ENCODE measurements at regions not wholly inside any gene's neighbourhood (a gene's known extent, or its start where the extent isn't known, plus 50 kb on each side); places are given as distances from the start of the nearest gene placed in this dataset.
"Not testable (repeated sequence)": the region's sequence is repeated elsewhere in the genome, so short reads cannot be mapped to it uniquely, and the experiment has no call there.

DNA sequence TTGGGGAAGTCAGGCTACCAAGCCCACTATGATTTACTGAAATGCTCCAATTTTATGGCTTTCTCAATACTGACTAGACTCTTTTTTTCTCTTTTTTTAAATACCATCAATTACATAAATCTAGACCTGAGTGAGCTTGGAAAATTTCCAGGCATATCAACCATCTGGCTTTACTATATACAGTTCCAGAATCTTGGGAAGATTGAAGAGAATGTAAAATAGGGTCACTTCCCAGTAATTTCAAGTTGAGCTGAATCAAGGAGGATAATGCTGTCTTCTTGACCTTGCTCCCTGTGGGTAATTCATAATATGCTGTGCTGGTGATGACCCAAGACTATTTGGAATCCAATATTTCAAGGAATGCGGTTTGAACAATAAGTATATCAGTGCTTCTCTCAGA, 108.1 kb downstream of the MAP3K21 start:
- no peak for DNase-seq

DNA sequence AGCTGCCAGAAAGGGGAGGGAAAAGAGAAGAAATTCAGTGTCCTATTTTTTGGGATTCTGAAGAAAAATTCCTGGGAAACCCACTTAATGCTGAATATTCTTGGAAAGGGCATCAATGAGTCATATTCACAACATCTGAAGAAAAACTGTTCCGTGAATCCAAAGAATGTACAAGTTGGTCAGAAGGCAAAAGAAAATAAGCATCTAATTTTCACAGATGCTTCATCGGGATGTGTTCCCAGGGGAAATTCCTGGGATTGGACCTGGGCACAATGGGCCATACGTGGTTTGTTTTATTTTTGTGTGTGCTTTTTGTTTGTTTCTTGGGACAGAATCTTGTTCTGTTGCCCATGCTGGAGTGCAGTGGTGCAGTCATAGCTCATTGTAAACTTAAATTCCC, 112.2 kb downstream of the MAP3K21 start:
- no peak for DNase-seq

DNA sequence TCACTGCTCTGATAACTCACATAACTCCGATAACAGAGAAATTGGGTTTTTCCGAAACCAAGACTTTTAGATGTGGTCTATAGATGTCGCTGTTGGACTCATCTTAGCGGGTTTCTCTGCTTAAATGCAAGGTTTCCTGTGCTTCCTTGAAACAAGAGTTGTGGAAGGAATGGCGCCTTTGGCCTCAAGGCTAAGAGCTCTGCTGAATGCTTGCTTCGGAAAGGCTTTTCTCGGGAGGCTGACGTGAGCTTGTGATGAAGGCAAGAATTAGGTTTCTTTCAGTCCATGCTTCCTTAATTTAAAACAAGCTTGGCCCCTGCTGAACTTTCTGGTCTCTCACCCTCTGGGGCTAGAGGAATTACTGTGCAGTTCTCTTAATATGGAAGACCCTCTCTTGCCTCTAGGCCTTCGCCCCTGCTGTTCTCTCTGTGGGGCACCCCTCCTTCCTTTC, 113.5 kb downstream of the MAP3K21 start:
- peak; percentile 78 for DNase-seq

DNA sequence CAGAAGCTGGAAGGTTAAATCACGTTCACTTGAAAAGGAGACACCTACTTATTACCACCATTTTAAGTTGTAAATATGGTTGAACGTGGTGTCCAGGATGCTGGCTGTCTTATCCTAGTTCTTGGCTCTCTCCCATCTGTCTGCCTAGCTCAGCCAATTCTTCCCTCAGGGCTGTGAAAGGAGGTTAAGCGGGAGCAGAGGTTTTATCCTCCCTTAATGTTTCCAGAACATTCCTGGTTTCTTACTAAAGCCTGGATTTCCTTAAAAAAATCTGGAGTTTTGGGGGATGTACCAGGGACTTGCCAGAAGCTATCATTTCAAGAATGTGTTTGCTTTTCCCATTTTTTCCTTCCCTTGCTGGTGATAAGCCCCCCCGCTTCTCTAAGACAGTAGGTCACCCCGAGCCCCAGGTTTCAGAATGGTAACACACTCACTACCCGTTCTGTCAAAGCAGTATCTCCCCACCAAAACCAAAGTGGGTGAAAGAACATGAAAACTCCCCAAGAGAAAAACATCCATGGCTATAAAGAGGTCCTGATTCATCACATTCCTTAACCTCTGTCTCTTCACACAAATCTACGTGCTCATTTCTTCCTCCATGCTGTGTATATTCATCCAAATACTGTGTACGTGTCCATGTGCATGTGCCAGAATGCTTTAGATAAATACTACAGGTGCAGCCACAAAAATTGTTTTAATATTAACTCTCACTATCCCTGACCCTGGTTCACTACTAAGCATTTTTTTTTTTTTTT, 114.7 kb downstream of the MAP3K21 start:
- DNase-seq: peak; percentile 7

DNA sequence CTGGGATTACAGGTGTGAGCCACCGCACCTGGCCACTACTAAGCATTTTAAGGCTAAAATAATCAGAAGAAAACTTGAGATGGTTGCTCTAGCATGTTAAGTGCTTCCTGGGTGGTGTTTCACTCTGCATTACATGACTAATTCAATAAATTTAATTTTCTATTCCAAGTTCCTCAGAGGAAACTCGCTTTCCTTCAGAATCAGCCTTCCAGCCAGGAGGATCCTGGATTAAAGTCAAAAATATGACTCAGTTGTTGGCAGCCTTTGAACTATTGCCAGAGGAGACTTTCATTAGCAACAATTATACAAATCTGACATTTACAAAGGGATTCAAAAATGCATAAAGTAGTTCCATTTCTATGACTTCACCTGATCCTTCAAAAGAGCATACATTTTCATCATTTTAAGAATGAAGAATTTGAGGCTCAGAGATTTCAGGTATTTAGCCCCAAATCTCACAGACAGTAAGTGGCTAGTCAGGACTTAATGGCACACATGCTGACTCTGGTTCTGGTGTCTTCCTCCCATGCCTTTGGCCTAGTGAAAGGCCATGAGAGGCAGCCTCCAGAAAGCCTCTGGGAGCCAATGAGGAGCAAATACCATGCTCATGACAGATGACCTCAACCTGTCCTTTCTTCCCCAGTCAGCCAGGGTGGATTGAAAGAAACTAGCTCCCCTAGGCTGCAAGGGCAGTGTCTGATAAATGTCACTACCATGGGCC, 115.7 kb downstream of the MAP3K21 start:
- DNase-seq: no peak

DNA sequence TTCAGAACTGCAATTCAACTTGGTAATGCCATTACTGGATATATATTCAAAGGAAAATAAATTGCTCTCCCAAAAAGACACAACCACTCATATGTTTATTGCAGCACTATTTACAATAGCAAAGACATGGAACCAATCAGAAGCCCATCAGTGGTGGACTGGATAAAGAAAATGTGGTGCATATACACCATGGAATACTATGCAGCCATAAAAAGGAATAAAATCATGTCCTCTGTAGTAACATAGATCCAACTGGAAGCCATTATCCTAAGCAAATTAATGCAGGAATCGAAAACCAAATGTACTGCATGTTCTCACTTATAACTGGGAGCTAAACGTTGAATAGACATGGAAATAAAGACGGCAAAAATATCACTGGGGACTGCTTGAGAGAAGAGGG, 117.0 kb downstream of the MAP3K21 start:
- no peak for DNase-seq

DNA sequence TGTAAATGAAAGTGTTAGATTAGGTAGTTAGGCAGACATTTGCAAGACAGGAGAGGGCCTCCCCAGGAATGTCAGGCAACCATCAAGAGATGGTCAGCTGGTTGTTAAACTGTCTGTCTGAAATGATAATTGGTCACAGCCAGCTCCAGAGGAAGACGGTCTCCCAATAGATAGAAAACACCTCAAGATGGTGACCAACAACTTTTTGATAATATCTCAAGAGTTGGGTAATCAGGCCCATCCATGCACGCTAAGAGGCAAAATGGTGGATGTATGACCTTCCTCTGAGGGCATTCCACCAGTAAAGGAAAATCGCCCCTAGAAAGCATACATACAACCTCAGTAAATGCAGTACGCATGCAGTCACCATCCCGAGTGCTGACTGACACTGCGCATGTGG, 118.2 kb downstream of the MAP3K21 start:
- no peak for DNase-seq

DNA sequence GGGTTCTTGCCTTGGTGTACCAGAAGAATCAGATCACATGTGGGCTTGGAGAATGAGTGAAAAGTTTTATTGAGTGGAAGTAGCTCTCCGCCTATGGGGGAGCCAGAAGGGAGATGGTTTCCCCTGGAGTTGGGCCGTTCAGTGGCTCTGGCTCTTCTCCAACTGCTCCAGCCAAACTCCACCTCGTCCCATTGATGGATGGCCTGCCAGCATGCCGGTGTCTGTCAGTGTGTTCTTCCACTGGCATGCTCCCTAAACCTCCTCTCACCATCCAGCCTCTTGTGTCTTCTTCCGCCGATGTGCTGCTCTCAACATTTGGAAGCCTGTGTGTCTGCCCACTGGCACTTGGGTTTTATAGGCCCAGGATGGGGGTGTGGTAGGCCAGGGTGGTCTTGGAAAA, 119.4 kb downstream of the MAP3K21 start:
- no peak for DNase-seq

DNA sequence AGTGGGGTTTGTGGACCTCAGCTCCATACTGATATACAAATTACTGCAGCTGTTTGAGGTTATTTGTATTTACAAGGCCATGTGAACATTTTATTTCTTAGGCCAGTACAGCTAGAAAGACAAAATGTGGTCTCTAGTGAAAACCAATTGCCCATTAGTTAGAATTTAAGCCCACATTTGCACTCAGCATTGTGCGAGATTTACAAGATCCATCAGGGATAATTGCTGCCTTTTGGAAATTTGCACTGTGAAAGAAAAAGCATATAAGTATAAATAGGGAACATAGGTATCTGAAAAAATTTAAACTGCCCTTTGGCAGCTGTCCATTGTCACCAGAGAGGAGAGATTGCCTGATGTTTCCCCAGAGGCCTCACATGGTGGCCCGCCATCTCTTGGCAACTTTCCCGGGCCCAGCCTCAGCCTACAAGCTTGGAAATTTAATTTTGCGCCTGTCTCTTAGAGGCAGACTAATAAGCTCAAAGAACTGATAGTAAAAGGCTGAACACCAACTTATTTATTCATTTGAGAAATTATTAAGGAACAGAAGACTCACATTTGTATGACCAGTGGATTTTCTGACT, 120.7 kb downstream of the MAP3K21 start:
- DNase-seq: peak; percentile 81

DNA sequence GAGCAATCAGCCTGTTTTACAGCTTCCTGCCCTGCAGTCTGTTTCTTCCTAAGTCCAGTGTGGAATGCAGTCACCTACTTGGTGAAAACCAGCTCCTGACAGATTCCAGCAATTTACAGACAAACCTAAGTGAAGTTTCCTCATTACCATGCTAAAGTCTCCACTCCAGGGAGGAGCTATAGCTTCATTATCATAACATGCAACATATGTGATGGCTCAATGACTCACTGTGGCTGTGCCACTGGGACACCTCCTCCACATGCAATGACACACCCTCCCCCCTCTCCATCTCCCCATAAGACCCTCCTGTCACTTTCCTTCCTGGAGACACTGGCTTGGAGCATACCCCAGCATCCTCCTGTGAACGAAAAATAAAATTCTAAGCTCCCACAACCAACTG, 125.2 kb downstream of the MAP3K21 start:
- DNase-seq: no peak

DNA sequence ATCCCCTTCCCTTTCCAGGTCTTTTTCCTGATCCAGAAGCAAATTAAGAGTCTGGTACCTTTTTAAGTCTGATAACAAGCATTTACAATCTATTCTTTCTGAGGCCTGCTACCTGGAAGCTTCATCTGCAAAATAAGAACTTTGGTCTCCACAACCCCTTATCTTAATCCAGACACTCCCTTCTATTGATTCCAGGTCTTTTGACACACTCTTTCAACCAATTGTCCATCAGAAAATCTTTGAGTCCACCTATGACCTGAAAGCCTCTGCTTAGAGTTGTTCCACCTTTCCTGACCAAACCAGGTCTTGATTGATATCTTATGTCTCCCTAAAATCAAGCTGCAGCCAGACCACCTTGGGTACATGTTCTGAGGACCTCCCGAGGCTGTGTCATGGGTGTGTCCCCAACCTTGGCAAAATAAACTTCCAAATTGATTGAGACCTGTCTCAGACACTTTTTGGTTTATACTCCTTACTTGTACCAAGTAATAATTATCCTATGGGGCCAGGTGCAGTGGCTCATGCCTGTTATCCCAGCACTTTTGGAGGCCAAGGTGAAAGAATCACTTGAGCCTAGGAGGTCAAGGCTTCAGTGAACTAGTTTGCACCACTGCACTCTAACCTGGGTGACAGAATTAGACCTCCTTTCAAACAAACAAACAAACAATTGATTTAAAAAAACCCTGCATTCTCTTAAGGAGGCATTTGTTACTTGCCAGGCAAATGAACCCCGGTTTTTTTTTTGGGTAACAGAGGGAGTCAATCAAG, 126.1 kb downstream of the MAP3K21 start:
- DNase-seq: no peak

DNA sequence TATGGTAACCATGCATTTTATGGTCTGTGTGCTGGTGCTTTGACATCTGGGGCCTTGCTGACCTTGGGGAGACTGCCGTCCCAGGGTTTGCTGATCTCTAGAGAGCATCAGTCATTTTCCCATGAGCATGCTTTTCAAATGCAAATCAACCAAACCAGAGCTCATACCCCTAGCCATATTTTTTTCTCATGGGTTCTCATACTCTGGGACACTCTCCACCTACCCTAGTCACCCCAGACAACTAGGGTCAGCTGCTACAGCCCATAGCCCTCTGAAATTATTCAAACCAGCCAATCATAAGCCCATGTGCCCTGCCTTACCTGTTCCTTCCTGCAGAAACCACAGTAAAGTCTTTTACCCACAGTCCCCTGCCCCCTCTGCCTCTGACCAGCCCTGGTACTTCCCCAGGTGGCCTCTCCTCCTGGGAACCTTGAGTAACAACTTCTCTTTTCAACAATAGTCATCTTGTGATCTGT, 132.0 kb downstream of the MAP3K21 start:
- DNase-seq: no peak

DNA sequence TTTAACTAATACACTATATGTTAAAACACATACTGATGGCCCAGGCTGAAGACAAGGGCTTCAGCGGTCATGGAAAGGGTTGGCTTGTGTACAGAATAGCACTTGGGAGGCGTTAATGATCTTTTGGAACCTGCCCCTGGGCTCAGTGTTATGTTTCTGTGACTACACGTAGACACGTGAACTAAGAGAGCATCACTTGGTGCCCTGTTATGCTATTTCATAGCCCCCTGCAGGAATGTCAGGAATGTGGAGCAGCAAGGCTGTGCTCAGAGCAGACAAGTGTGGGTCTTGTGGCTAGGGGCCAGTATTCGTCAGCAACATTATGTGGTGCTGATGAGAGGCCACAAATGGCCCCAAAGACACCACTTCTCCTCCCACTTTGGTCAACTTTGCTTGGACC, 132.4 kb downstream of the MAP3K21 start:
- no peak for DNase-seq

DNA sequence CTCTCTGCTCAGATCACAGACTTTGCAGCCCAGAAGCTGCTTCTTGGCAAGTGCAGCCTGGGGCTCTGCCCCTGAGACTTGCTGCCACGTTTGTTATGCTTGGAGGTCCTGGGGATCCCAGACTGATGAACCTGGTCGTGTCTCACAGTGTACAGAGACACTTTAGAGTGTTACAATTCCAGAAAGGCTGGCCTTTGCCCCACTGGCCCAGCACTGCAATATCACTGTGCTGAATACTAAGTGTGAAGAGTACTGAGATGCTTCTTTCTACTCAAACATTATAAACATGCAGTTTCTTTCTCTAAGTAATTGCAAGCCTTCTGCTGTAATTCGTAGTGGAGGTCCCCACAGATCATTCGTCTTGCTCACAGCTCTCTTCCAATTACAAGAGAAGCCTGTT, 133.2 kb downstream of the MAP3K21 start:
- no peak for DNase-seq

DNA sequence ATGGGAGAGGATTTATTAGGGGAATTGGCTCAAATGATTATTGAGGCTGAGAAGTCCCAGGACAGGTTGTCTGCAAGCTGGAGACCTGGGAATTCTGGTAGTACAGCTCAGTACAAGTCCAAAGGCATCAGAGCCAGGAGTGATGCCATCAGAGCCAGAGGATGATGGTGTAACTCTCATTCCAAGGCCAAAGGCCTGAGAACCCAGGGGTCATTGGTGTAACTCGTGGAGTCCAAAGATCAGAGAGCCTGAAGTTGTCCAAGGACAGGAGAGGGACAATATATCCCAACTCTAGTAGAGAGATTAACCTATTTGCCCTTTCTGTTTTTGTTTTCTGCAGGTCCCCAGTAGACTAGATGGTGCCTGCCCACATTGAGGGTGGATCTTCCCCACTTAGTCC, 134.3 kb downstream of the MAP3K21 start:
- no peak for DNase-seq

DNA sequence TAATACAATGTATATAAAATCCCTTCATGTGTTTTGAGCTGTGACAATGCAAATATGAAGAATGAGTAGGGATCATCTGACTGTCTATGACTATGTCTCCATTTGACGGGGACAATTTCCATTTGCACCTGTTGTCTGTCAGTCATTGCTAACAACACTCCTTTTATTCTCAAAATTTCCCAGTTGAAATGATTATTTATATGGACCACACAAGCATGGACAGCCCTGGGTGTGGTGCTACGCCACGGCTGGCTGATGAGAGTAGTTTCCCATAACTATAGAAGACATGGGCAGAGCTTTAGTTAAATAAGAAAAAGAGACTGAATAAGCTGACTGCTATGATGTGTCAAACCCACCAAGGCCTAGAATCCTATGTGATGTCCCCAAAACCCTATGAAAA, 135.8 kb downstream of the MAP3K21 start:
- no peak for DNase-seq

DNA sequence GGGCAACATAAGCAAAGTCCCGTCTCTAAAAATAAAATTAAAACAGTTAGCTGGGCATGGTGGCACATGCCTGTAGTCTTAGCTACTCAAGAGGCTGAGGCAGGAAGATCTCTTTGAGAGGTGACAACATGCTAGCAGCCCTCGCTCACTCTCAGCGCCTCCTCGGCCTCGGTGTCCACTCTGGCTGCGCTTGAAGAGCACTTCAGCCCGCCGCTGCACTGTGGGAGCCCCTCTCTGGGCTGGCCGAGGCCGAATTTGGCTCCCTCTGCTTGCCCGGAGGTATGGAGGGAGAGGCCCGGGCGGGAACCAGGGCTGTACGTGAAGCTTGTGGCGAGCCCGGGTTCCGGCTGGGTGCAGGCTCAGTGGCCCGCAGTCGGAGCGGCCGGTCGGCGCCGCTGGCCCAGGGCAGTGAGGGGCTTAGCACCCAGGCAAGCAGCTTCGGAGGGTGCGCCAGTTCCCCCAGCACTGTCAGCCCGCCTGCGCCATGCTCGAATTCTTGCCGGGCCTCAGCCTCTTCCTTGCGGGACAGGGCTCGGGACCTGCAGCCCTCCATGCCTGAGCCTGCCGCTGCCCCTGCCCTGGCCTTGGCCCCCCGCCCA, 138.3 kb downstream of the MAP3K21 start:
- DNase-seq: no peak

DNA sequence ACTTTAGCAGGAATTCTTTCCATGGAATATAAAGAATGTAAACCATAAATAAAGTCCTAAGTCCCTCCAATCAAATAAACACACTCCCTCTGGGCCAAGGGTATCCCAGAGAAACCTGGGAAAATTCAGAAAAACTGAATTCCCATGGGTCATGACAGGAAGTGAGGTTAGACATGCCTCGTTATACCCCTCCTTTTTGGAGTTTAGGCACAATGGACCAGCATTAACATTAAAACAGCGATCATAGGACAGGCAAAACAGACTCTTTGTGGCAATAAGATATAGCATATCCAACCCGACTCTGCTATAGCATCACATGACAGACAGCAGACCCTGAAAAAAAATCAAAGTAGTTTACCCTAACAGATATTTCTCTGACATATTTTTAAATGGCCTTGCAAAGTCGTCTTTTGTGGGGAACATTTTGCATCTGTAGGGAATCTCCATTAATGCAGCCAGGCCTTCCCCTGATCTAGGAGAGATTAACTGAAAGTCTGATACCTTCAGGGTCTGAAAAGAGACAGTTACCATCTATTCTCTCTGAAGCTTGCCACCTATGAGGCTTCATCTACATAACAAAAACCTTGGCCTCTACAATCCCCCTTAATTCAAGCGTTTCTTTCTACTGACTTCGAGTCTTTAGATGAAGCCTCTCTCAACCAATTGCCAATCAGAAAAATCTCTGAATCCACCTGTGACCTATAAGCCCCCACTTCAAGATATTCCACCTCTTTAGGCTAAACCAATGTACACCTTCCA, 143.0 kb upstream of the KCNK1 start:
- DNase-seq: no peak

DNA sequence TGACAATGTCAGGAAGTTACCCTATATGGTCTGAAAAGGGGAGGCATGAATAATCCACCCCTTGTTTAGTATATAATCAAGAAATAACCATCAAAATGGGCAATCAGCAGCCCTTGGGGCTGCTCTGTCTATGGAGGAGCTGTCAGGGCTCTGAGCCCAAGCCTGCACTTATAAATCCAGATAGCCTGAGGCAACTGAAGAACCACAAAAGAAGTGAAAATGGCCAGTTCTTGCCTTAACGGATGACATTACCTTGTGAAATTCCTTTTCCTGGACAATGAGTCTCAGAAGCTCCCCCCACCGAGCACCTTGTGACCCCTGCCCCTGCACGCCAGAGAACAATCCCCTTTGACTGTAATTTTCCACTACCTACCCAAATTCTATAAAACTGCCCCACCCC, 142.1 kb upstream of the KCNK1 start:
- DNase-seq: not testable (repeated sequence)

DNA sequence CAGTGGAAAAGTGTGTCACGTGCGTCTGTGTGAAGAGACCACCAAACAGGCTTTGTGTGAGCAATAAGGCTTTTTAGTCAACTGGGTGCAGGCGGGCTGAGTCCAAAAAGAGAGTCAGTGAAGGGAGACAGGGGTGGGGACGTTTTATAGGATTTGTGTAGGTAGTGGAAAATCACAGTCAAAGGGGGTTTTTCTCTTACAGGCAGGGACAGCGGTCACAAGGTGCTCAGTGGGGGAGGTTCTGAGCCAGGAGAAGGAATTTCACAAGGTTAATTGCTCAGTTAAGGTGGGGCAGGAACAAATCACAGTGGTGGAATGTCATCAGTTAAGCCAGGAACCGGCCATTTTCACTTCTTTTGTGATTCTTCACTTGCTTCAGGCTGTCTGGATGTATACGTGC, 141.1 kb upstream of the KCNK1 start:
- not testable (repeated sequence) for DNase-seq

DNA sequence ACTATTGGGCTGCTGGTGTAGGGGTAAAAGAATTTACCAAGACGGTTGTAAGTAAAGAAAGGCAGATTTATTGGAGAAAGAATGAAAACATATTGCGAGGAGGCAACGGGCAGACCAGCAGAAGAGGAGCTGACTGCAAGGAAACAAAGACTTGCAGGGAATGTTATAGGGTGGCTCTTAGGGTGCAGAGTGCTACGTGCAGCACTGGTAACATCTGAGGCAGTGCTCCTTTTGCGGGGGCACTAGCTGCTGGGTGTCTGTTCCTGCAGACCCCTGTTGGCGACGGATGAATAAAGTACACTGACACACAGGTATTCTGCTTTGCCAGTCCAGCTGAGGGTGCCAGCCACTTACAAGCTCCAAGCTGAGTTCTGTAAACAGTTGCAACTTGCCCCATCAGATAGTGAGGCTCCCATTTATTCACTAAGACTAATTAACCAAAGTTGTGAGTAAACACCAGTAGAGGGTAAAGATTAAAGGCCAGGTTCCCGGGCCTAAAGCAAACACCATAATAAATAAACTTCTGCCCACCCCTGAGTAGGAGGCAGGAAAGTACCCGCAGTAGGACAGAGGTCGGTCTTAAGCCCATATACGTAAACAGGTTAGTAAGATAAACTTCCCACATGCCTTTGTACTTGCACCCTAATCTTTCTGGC, 140.2 kb upstream of the KCNK1 start:
- no peak for DNase-seq

DNA sequence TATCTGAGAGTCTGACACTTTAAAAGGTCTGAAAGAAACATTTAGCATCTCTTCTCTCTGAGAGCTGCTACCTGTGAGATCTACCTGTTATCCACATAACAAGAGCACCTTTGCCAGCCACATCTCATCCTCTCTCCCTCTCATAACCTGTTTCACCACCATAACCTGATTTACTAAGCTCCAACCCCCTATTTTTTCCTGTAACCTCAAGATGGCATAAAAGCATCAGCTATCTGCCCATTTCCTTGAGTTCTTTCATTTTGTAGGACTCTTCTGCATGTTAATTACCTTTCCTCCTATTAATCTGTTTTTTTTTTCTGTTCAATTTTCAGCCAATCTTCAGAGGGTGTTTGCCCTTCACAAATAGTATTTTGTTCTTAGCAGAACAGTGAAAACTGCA, 136.5 kb upstream of the KCNK1 start:
- no peak for DNase-seq
